AG09319 (cell line): ENCODE measurements at regions not wholly inside any gene's neighbourhood (a gene's known extent, or its start where the extent isn't known, plus 50 kb on each side); places are given as distances from the start of the nearest gene placed in this dataset.

ENCODE experiments used
- DNase-seq: peaks from one replicate; pipeline ENCODE4 v3.0.0-alpha.2; 2010; ENCODE audit warnings: low read depth; ENCODE audit errors: extremely low read depth
- TF ChIP-seq, protein P1 (sequence below): IDR thresholded peaks from 2 replicates; pipeline ENCODE4 v1.5.1; 2011; ENCODE audit warnings: low read depth, mild to moderate bottlenecking, inconsistent platforms, low read length, moderate library complexity

DNA sequence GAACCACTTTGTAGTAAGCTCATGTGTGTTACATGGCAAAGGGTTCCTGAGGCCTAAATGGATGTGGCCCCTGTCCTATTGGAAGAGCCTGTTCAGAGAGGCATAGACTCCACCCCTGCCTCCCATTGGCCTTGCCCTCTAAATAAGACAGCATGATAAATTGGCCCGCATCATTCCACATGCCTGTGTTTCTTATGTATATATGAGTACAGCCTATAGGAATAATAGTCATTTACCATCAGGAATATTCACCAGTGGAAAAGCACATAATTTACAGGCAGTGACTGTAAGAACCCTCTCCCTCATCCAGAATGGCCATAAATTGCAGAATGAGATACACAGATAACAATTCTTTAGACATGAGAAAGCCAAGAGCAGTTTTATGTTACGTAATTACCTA is 519.5 kb upstream of the DAB1 start:
- DNase-seq = no peak

DNA sequence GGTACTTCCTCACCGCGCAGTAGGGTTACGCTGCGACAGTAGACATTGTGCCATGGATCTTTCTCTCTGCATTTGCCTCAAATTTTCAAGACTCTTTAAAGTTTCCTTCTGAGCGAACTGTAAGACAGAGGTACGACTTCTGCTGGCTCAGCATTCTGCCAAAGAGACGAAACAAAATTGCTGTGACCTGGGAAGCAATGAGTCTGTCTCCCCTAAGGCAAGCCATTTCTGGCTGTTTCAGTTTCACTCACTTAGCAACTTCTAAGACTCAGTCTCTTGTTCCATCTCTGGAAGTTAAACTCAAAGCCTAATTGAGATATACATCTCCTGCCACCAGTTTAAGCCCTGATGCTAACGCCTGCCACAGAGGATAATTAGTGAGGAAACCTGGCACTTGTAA is 510.9 kb upstream of the DAB1 start:
- no peak for DNase-seq
- TF ChIP-seq, protein P1, sequence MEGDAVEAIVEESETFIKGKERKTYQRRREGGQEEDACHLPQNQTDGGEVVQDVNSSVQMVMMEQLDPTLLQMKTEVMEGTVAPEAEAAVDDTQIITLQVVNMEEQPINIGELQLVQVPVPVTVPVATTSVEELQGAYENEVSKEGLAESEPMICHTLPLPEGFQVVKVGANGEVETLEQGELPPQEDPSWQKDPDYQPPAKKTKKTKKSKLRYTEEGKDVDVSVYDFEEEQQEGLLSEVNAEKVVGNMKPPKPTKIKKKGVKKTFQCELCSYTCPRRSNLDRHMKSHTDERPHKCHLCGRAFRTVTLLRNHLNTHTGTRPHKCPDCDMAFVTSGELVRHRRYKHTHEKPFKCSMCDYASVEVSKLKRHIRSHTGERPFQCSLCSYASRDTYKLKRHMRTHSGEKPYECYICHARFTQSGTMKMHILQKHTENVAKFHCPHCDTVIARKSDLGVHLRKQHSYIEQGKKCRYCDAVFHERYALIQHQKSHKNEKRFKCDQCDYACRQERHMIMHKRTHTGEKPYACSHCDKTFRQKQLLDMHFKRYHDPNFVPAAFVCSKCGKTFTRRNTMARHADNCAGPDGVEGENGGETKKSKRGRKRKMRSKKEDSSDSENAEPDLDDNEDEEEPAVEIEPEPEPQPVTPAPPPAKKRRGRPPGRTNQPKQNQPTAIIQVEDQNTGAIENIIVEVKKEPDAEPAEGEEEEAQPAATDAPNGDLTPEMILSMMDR = no peak

More for the DNA sequence above, 519.5 kb upstream of the DAB1 start:
- TF ChIP-seq, protein P1 = no peak

DNA sequence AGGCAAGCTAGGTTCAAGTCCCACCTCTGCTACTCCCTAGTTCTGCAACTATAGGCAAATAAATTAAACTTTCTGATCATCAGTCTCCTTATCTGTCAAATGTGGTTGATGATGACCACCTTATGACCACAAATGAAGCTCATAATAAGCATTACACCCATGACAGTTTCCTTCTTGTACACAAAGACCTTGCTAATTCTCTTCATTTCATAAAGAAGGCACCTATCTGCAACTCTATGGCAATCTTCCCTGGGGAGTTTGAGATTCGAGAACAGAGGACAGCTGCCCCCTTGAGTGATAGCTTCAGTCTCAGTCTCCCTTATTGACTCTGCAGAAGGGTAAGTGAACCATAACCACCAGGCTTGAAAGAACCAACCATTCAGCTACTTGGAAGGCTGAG is 503.1 kb upstream of the DAB1 start:
- no peak for DNase-seq
- TF ChIP-seq, protein P1 = no peak

DNA sequence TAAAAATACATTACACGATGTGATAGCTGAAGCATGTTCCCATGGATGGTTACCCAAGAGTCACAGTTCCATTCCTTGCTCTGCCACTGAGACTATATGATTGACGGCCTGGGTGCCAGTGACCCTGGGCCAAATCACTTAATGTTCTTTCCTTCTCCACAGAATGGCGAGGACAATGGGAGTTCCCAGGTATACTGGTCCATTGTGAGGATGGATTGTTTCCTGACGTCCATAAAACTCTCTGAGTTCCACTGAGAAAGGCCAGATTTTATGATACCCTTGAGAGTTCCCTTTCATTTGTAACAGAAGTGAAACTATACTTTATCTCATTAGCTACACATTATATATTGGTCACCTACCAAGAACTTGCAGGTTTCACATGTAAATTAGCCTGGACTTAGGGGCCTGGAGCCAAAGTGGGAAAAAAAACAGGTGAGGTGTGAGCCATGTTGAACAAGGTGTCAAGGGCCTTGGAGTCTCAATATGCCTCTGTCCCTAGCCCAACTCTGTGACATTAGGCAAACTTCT is 502.2 kb upstream of the DAB1 start:
- DNase-seq = no peak
- TF ChIP-seq, protein P1 = no peak

DNA sequence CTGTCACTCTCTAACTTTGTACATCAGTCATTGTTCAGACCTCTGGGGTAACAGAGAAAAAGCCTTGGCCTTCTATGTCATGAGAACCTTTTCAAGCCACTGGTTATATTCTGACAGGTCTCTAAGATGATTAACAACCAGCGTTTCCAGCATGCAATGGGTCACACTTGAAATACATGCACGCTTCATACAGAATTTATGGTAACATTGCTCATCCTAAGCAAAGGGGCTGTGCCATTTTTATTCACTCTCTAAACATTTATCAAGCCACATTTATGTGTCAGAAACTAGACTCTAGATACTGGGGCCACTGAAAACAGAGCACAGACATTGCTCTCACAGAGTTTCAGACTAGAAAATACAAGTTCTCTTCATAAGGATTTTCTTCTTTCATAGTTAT is 501.4 kb upstream of the DAB1 start:
- TF ChIP-seq, protein P1 = no peak
- DNase-seq = no peak

DNA sequence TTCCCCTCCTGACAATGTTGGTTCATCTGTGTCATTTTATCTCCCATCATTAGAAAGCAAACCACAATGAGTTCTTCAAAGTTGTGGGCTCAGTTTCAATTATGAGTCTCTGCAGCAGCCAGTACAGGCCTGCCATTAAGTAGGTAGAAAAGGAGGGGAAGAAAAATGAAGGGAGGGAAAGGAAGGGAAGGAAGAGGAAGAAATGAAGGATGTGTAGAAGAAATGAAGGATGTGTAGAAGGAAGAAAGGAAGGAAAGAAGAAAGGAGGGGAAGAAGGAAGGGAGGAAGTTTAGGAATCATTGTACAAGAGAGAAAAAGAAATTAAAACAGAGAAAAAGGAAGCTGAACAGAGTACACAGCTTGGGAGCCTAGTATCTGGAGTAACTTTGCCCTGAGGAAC is 498.3 kb upstream of the DAB1 start:
- DNase-seq = no peak
- TF ChIP-seq, protein P1 = no peak

DNA sequence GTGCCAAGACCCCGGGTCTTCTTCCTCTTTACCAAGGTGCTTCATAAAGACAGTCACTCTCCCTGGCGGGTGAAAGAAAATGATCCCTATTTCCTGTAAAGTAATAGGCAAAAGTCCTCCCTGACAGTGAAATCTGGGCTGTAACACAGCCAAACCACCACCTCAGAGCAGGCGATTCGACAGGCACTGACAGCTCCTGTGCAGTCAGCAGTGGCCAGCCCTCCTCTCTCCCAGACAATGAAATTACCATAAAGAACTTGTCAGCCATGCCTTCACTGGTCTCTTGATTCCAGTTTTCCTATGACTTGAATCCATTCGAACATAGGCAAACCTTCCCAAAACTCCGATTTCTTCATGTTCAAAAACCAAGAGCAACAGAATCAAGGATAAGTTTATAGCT is 492.2 kb upstream of the DAB1 start:
- no peak for DNase-seq
- TF ChIP-seq, protein P1 = no peak
